KMS-11 (cell line): ENCODE measurements at regions not wholly inside any gene's neighbourhood (a gene's known extent, or its start where the extent isn't known, plus 50 kb on each side); places are given as distances from the start of the nearest gene placed in this dataset.

Experiments used
- H2AFZ ChIP-seq: fragments of 200-600 bp; sonication (generic); 2 replicates; pipeline ENCODE4 v1.6.1; 2016; ENCODE audit warnings: antibody characterized with exemption, mixed run types, low read depth
- H3K27ac ChIP-seq: fragments of 200-600 bp; sonication (generic); 2 replicates; pipeline ENCODE4 v1.6.1; 2016; ENCODE audit warnings: mild to moderate bottlenecking, mixed run types
- H3K27me3 ChIP-seq: fragments of 200-600 bp; sonication (generic); 2 replicates; pipeline ENCODE4 v1.6.1; 2017; ENCODE audit warnings: mild to moderate bottlenecking, low read depth, mixed run types, moderate library complexity; ENCODE audit not compliant: insufficient read depth
- H3K36me3 ChIP-seq: fragments of 200-600 bp; sonication (generic); 2 replicates; pipeline ENCODE4 v1.6.1; 2017; ENCODE audit warnings: mild to moderate bottlenecking, mixed run types; ENCODE audit not compliant: insufficient read depth
- H3K4me1 ChIP-seq: fragments of 200-600 bp; sonication (generic); 2 replicates; pipeline ENCODE4 v1.6.1; 2016; ENCODE audit warnings: mild to moderate bottlenecking, low read depth, mixed run types; ENCODE audit not compliant: poor library complexity, severe bottlenecking
- H3K4me2 ChIP-seq: fragments of 200-600 bp; sonication (generic); 2 replicates; pipeline ENCODE4 v1.7.0; 2016; ENCODE audit warnings: mild to moderate bottlenecking, mixed run types
- H3K4me3 ChIP-seq: fragments of 200-600 bp; sonication (generic); IDR thresholded peaks from 2 replicates; pipeline ENCODE4 v1.6.1; 2017; ENCODE audit warnings: low read depth, low read length, mixed read lengths; ENCODE audit not compliant: insufficient read depth
- H3K79me2 ChIP-seq: fragments of 200-600 bp; sonication (generic); 2 replicates; pipeline ENCODE4 v1.6.1; 2016; ENCODE audit warnings: low read depth, mixed run types; ENCODE audit not compliant: insufficient read depth
- H3K9ac ChIP-seq: fragments of 200-600 bp; sonication (generic); 2 replicates; pipeline ENCODE4 v1.6.1; 2016; ENCODE audit warnings: mild to moderate bottlenecking, mixed run types
- H4K20me1 ChIP-seq: fragments of 200-600 bp; sonication (generic); 2 replicates; pipeline ENCODE4 v1.6.1; 2016; ENCODE audit warnings: mild to moderate bottlenecking, mixed run types; ENCODE audit not compliant: insufficient read depth
- CTCF ChIP-seq: fragments of 200-600 bp; sonication (generic); conservative IDR thresholded peaks from 2 replicates; pipeline ENCODE4 v1.6.1; 2017; ENCODE audit warnings: low read depth, mild to moderate bottlenecking, antibody characterized with exemption, low read length, moderate library complexity, mixed read lengths

GRCh38 chr17:45702666-45703266 lies 81.4 kb upstream of the CRHR1 start:
- Histone ChIP-seq H3K4me2 (no peak overlapping the region), H3K79me2 (no peaks in the 10 kb centered on the region), H3K36me3 (no peaks in the 10 kb centered on the region), H3K9ac (no peak overlapping the region), H3K4me1 (no peaks in the 10 kb centered on the region), H3K27ac (no peak overlapping the region), H3K4me3 (no peak overlapping the region), H2AFZ (no peak overlapping the region), H3K27me3 (peaks cover 73% of the 10 kb centered on the region), H4K20me1 (no peaks in the 10 kb centered on the region)
- TF ChIP-seq CTCF, result no peak

GRCh38 chr17:45703348-45703747 lies 80.8 kb upstream of the CRHR1 start:
- peaks cover 74% of the 10 kb centered on the region for H3K27me3 ChIP-seq
- no peaks in the 10 kb centered on the region for H3K4me1 ChIP-seq
- H3K4me3 ChIP-seq, result no peak overlapping the region
- H3K79me2 ChIP-seq, result no peaks in the 10 kb centered on the region
- H3K27ac ChIP-seq, result no peak overlapping the region
- H3K36me3 ChIP-seq, result no peaks in the 10 kb centered on the region
- H3K4me2 ChIP-seq, result no peak overlapping the region
- no peak for TF ChIP-seq CTCF
- no peaks in the 10 kb centered on the region for H4K20me1 ChIP-seq
- no peak overlapping the region for H2AFZ ChIP-seq
- H3K9ac ChIP-seq, result no peak overlapping the region

GRCh38 chr17:45703806-45704205 lies 80.3 kb upstream of the CRHR1 start:
- Histone ChIP-seq H3K4me1 (no peaks in the 10 kb centered on the region), H3K4me2 (no peak overlapping the region), H3K27ac (no peak overlapping the region), H4K20me1 (no peaks in the 10 kb centered on the region), H3K27me3 (peaks cover 74% of the 10 kb centered on the region), H2AFZ (no peak overlapping the region), H3K79me2 (no peaks in the 10 kb centered on the region), H3K9ac (no peak overlapping the region), H3K4me3 (no peak overlapping the region), H3K36me3 (no peaks in the 10 kb centered on the region)
- TF ChIP-seq CTCF, result no peak

GRCh38 chr17:45704251-45704650 lies 79.9 kb upstream of the CRHR1 start:
- no peak overlapping the region for H3K4me2 ChIP-seq
- H3K4me3 ChIP-seq, result no peak overlapping the region
- H3K4me1 ChIP-seq, result no peaks in the 10 kb centered on the region
- no peaks in the 10 kb centered on the region for H4K20me1 ChIP-seq
- peaks cover 77% of the 10 kb centered on the region for H3K27me3 ChIP-seq
- no peaks in the 10 kb centered on the region for H3K36me3 ChIP-seq
- H3K27ac ChIP-seq, result no peak overlapping the region
- no peak for TF ChIP-seq CTCF
- H3K79me2 ChIP-seq, result no peaks in the 10 kb centered on the region
- no peak overlapping the region for H3K9ac ChIP-seq
- H2AFZ ChIP-seq, result no peak overlapping the region
